Neural progenitor cell (in vitro differentiated cells): ENCODE measurements at regions not wholly inside any gene's neighbourhood (a gene's known extent, or its start where the extent isn't known, plus 50 kb on each side); places are given as distances from the start of the nearest gene placed in this dataset.

Experiments used
- CTCF ChIP-seq: fragments of 200-600 bp; sonication (generic); IDR thresholded peaks from 2 replicates; pipeline ENCODE4 v1.5.1; 2017; ENCODE audit warnings: antibody characterized with exemption, mild to moderate bottlenecking
- EZH2 ChIP-seq: fragments of 200-600 bp; sonication (generic); IDR thresholded peaks from 2 replicates; pipeline ENCODE4 v1.6.1; 2017; ENCODE audit warnings: antibody characterized with exemption, mild to moderate bottlenecking, moderate library complexity

DNA sequence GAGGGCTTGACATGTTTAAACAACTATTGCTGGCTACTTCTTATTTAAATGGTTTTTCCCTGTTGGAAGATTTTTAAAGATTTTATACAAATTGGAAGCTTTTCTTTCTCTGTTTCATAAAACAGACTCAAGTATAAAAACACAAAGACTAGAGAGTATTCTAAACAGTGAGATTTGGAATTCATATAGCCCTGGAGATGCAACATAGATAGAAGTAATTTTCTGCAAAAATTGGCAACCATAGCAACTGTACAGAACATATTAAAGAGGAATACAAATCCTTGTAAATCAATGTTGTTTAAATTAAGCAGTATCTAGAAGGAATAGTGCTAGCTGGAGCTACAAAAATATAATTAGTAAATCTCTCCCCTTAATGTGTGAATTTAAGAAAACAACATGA is 2612.9 kb upstream of the PCDH20 start:
- TF ChIP-seq CTCF: no peak
- TF ChIP-seq EZH2: no peak
